ENCODE measurements at regions not wholly inside any gene's neighbourhood (a gene's known extent, or its start where the extent isn't known, plus 50 kb on each side); places are given as distances from the start of the nearest gene placed in this dataset.
"Not testable (repeated sequence)": the region's sequence is repeated elsewhere in the genome, so short reads cannot be mapped to it uniquely, and the experiment has no call there.

- DNase-seq (ENCODE audit: low read depth in 2 of 2) = no peak
These were observed 115.8 kb upstream of the TMEM45B start for GRCh38 chr11:129699711-129700304.

DNA sequence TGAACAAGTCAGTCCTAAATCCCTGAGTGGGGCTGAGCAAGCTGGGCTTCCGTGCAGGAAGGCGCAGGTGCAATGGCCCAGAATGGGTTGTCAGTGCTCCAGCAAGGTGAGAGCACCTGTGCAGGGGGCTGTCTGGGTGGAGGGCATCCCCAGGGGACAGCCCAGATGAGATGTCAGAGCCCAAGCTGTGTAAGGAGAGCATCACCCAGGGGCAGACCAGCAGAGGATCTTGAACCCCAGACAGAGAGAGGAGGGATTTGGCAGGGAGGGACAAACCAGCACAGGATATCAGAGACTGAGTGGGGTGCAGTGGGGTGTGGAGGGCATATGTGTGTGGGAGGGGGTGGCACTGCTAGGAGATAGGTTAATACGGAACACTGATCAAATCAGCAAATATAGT, 114.9 kb upstream of the TMEM45B start:
- no peak for DNase-seq (ENCODE audit: low read depth in 2 of 2)

- DNase-seq (ENCODE audit: low read depth in 2 of 2) = no peak
These were observed 113.9 kb upstream of the TMEM45B start for GRCh38 chr11:129701706-129702105.

DNA sequence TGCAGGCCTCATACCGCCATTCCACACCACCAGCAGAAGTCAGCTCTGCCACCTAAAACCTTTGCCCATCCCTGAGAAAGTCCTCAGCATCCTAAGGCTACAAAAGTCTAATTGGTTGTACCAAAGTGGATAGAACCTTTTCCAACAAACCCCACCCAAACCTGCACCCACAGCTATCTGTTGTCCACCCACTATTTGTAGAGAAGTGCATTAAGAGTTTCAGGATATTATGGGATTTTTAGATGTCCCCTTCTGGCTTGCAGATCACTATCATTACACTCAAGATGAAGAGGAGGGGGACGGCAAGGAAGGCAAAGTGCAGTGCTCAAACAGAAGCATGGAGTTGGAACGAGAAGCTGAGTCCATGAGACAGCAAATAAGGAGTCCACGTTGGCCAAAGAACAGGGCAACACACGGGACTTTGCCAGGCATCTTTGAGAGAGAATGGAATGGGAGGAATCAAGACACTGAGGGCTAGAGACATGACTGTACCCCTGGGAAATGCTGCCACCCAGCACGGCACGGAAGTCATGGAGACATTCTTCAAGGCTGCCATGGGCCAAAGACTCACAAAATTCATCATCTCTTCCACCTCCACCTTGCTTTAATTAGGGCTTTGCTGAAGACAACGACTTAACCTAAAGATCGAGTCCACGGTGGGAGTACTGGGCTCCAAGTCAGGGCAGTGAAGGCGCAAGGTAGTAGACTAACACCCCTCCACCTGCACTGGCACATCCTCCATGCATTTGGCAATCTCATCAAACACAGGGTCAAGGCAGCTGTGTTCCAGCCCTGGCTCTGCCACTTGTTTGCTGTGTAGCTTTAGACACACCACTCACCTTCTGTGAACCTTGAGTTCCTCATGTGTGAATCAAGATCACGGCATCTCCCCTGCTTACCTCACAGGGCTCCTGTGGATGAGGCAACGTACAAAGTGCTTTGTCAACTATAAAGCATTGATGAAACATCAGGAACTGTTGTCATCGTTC, 112.9 kb upstream of the TMEM45B start:
- no peak for DNase-seq (ENCODE audit: low read depth in 2 of 2)

GRCh38 chr11:129703846-129704245, 111.8 kb upstream of the TMEM45B start:
- no peak for DNase-seq (ENCODE audit: low read depth in 2 of 2)

GRCh38 chr11:129704831-129705230, 110.8 kb upstream of the TMEM45B start:
- DNase-seq (ENCODE audit: low read depth in 2 of 2) = no peak

DNA sequence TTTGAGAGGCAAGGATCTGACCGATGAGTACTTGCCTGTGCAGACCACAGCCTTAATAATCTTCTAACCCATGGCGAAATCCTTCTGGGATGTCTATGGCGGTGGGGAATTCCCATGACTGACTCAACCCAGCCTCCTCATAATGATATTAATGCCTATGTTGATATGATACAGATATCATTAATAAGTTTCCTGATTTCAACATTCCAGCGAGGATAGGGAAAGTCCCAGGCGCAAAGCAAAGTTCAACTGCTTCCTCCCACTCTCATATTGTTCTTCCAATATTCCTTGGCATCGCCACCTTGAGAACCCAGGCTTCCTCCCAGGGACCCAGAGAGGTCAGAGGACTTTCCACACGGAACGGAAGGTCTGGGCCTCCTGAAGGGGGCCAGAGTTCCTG, 110.3 kb upstream of the TMEM45B start:
- DNase-seq (ENCODE audit: low read depth in 2 of 2) = no peak

DNA sequence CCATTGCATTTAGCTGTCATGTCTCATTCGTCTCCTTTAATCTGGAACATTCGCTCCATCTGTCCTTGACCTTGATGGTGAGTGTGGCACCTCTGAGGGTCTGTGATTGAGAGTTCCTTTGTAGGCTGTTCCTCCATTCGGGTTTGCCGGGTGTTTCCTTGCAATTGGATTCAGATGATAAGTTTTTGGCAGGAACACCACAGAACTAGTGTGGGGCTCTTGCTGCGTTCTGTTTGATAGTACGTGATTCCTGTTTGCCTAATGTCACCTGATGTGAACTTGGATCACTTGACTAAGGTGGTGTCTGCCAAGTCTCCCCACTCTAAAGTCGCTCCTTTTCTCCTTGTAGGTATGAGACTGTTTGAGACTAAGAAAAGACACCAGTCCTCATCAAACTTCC, 109.7 kb upstream of the TMEM45B start:
- DNase-seq (ENCODE audit: low read depth in 2 of 2) = no peak

GRCh38 chr11:129709801-129710398, 105.7 kb upstream of the TMEM45B start:
- DNase-seq (ENCODE audit: low read depth in 2 of 2) = no peak

DNA sequence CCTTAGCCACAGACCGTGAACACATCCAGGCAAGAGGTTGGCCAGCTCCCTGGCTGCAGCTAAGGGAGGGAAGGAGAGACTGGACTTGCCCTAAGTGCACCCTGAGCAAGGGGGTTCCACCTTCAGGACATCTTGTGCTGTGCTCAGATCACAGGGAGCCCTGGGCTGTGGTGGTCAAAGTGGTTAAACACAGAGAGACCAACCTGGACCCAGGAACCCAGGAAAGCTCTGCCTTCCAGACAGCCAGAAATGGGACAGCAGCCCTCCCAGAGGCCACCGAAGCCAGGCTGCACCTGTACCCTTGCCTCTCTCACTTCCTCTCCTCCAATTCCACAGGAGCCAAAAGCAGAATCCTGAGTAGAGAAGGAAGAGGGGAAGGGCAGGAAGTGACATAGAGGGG, 105.2 kb upstream of the TMEM45B start:
- no peak for DNase-seq (ENCODE audit: low read depth in 2 of 2)

- DNase-seq (ENCODE audit: low read depth in 2 of 2) = no peak
These were observed 103.9 kb upstream of the TMEM45B start for GRCh38 chr11:129711760-129712159.

- DNase-seq (ENCODE audit: low read depth in 2 of 2) = not testable (repeated sequence)
These were observed 103.0 kb upstream of the TMEM45B start for GRCh38 chr11:129712486-129713240.

- DNase-seq (ENCODE audit: low read depth in 2 of 2) = no peak
These were observed 96.6 kb upstream of the TMEM45B start for GRCh38 chr11:129719037-129719436.

- DNase-seq (ENCODE audit: low read depth in 2 of 2) = no peak
These were observed 95.5 kb upstream of the TMEM45B start for GRCh38 chr11:129720156-129720555.

DNA sequence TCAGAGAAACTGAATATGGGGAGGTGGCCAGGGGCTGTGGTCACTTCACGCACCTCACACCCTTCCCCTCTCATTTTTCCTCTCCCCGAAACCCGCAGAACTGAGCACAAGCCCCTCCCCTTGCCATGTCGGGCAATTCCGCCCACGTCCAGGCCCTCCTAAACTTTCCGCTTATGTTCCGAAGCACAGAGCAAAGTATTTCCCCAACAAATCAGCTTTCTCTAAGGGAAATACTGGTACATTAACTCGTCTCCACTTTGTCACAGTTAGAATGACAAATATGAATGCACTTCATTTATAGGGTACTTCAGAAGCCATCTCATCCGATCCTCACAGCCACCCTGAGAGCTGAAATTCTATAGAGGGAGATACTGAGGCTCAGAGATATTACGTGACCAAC, 94.7 kb upstream of the TMEM45B start:
- DNase-seq (ENCODE audit: low read depth in 2 of 2) = no peak

DNA sequence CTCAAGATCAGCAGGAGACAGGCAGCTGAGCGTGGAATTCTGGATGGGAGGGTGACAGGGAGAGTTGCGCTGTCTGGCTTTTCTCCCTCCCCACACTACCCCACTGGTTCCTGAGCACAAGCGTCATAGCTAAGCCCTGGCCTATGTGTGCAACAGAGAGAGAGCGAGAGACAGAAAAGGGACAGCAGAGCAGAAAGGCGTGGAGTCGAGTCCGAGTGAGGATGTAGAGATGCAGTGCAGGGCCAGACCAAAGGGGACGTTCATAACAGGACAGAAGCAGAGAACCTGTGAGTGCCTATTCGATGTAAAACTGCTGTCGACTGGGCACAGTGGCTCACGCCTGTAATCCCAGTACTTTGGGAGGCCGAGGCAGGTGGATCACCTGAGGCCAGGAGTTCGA, 94.0 kb upstream of the TMEM45B start:
- no peak for DNase-seq (ENCODE audit: low read depth in 2 of 2)

DNA sequence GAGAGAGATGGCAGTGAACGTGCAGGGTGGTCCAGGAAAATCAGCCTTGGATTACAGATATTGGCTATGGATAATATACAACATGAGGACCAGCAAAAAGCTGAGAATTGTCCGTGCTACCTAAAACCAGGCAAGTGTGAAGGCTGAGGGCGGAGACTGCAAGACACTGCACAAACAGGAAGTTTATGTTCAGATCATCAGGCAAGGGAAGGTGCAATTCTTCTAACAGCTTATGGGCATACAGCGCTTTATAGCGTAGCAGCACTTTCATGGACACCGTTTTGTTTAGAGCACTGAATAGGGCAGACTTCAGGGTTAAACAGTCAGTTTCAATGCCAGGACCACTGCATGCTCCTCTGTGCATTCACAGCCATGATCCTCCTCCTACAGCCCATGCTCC, 93.1 kb upstream of the TMEM45B start:
- DNase-seq (ENCODE audit: low read depth in 2 of 2) = no peak

GRCh38 chr11:129723146-129723760, 92.4 kb upstream of the TMEM45B start:
- no peak for DNase-seq (ENCODE audit: low read depth in 2 of 2)

DNA sequence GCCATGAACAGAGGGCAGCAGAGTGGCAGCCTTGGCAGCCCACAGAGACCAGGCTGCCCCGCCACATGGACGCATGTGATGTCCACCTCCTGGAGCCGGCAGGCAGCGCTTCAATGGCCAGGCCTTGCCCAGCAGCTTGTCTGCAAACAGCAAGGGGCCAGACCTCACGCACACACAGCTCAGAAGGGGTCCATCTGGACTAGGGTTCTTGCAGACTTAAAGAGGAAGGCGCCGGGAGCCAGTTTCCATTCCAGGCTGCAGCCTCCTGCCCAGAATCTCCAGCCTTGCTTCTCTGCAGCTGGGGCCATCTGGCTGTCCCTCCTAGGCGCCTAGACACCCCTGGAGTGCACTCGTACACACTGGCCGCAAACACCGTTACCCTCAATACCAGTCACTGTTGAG, 91.9 kb upstream of the TMEM45B start:
- DNase-seq (ENCODE audit: low read depth in 2 of 2) = no peak

- no peak for DNase-seq (ENCODE audit: low read depth in 2 of 2)
These were observed 90.8 kb upstream of the TMEM45B start for GRCh38 chr11:129724866-129725265.

DNA sequence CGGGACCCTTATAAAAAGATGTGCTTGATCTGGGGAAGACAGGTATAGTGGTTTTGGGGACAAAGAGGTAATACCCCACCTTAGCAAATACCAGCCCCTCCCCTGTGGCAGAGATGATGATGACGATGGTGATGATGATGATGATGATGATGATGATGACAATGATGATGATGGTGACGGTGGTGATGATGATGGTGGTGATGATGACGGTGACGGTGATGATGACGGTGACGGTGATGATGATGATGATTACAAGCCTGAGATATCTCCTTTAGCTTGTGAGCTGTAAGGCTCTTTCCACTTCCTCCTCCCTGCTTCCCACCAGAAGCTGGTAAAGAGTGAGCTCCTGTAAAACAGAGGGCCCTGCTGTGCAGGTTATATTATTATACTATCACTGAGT, 89.5 kb upstream of the TMEM45B start:
- no peak for DNase-seq (ENCODE audit: low read depth in 2 of 2)

DNA sequence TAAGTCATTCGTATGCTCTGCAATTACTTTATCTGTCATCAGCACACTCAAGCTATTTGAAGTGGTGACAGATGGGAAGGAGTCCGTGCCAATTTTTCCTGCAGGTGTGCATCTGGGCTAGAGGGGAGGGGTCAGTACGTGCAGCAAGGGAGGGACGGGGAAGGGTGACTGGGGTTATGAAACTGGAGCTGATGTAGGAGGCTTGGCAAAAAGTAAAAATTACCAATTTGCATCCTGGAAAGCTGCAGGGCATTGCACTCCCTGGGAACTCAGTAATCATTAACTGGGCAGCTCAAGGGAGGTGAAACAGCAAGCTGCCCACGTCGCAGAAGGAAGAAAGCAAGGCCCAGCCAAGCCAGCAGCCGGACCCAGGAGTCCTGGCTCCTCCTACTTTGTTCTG, 87.1 kb upstream of the TMEM45B start:
- no peak for DNase-seq (ENCODE audit: low read depth in 2 of 2)
